Renal pelvis (tissue), 1 donor: ENCODE measurements at regions not wholly inside any gene's neighbourhood (a gene's known extent, or its start where the extent isn't known, plus 50 kb on each side); places are given as distances from the start of the nearest gene placed in this dataset.

ENCODE experiments used
- DNase-seq: peaks from one replicate; pipeline ENCODE4 v3.0.0-alpha.2; 2013

DNA sequence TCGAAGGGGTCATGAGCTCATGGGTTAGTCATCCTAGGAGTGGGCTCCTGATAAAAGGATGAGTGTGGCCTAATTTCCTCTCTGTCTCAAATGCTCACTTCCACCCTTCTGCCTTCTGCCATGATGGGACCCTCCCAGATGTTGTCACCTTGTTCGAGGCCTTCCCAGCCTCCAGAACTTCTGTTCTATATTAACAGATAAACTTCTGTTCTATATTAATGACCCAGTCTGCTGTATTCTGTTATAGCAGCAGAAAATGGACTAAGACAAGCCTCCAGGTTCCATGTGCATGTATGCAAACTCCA lies 583.2 kb downstream of the GLRX3 start:
- no peak for DNase-seq

DNA sequence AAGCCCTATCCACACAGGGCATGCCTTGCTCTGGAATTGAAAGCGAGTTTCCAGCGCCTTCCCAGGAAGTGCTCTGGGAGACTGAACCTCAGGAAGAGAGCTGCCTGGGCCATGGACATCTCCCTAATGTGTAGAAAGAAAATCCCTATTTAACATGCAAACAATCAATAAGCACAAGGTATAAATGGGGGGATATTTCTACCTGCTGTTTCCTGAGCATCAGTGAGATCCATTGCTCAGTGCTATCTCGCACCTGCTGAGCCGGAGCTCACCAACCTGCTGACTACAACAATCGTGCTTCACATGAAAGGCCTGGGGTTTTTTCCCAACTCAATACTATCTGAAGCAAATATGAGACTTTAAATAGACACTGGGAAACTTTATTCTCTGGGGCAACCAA lies 584.0 kb downstream of the GLRX3 start:
- no peak for DNase-seq

DNA sequence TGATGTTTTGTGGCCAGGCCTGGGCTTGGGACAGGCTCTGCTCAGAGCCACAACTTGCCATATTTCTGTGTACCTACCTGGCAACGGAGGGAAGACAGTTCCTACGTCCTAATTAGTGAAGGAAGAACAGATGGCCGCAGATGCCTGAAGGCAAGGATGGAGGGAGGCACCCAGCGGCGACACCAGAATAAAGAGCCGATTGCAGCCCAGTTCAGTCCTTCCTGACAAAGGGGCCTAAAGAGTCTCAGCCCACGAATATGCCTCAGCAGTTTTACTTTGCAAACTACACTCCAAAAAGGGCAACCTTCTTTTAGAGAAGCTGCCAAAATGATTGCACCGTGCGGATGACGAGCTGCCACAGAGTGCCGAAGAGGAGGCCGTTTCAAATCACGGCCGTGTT lies 585.8 kb downstream of the GLRX3 start:
- DNase-seq: no peak

DNA sequence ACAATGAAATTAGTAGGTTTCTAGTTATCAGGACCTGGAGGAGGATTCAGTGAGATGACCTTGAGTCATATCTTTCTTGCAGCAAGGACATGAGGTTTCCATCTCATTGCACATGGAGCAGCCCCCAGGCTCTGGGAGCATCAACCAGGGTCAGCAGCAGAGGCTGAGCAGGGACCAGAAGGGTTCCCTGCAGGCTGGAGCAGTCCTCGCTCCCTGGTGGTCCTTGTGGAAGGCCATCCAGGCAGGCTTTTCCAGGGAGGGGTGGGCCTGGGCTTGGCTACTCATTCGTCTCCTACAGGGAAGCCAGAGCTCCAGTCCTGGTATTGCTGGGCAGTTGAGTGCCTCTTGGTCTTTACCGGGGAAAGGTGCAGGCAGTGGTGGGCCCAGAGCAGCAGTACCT lies 587.5 kb downstream of the GLRX3 start:
- DNase-seq: no peak

DNA sequence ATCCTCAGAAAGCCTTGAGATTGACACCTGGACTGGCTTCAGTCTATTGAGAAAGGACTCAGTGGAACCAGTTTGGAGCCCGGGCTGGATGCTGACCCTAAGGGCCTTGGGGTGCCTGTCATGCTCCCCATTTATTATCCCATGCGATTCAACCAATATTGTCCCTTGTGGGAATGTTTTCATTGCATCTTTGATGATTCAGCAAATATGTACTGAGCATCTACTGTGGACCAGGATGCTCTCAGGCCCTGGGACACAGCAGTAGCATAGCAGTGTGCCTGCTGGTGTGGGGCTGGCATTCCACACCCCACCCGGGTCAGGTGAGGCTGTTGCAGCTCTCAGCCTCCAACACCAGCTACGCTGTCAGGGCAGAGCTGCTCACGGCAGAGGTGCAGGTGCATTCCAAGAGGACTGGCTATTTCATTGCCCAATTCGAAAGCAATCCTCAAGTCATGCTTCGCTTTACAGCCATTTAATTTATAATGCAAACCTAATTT lies 586.0 kb downstream of the TCERG1L start:
- DNase-seq: no peak

DNA sequence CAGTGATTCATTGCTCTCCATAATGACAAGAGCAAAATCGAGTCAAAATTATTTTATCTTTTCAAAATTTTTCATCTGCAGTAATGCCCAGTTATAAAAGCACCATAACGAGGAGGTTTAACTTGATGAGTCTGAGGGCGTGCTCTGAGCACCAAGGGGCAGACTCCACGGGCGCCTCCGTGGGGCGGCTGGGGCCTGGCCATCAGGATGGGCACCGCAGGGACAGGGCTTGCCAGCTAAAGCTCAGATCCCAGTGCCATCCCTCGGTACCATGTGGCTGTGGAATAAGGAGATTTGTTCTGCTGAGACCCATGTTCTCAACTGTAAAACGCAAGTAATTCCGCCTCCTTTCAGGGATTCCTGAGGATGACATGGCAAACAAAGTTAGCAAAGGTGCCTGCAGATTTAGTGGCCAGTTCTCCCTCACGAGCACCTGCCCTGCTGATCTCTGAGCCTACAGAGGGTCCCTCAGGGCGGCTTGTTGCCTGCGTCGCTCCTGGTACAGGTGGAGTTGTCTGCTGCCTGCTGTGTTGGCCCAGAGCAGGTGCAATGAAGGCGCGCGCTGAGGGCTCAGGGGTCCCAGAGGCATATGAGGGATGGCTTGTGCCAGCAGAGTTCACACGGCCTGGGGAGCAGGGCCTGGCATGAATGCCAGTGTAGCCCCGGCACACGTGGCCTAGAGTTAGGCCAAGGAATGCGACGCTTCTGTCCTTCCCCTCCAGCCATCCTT lies 584.4 kb downstream of the TCERG1L start:
- DNase-seq: no peak

DNA sequence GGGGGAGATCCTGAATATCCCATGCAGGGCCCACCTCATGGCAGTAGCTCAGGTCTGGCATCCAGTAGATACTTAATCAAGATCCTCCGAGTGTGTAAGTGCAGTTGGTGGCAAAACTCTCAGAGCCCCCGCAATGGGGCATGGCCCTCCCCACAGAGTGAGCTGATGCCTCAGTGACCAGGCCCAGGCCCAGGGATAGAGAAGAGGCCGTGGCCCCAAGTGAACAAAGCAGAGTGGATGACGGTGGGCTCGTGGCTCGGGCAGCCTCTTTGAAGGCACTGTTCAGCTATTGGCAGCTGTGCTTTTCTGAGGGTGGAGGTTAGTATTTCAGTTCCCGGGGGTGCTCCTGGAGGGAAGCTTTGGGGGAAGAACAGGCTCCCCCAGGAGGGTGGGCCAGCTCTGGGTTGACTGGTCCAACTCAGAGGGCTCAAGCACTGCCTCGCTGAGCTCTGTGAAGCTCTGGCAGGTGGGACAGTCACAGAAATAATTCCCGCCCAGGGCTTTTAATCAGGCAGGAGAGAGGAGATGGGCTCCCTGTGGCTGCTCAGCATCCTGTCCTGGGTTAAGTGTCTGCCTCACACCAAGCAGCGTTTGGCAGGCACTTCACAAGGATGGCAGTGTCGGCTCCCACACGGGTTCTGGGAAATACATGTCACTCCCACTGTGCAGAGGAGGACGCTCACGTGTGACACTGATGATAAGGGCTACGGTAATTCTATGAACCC lies 583.6 kb downstream of the TCERG1L start:
- DNase-seq: no peak

DNA sequence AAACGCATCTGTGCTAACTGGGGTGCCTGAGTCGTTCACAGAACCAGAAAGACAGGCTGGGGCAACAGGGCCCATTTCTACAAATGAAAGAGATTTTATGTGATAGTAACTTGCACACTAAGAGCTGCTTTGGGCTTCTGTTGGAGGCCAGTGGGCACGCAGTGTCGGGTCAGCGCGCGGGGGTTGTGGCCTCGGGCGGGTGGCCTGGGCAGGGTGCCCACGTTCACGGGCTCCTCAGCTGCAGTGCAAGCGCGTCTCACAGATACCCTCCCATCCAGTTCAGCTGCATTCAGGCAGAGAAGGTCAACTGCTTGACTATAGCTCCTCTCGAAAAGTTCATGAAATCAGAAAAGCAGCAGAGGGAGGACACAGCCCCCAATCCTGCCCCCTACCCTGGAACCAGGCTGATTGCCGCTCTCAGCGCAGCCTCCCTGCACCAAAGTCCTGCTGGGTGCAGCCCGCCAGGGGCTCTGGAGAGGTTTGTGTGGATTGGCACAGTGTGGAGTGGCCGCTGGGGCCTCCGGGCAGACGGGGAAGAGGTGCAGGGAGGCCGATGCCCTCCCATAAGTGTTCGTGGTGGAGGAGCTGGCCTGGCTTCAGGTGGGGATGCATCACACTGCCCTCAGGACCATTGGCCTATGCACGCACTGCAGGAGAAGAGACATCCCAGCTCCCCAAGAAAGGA lies 582.8 kb downstream of the TCERG1L start:
- no peak for DNase-seq

DNA sequence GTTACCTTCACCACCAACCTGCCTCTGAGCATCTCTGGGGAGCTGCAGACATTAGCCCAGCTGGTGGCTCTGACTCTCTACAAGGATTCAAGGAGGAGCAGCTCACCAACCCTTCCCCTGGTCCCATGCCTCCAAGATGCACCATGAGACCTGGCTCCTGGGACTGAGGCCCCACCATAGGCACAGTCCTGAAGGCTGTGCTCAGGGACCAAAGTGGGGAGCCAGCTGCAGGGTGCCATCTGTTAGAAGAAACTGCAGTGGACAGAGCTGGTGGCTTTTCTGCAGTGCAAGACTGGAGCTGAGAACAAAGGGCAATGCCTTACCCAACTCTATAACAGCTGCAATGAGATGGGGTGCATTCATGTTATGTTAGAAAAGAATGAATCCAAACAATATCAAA lies 581.6 kb downstream of the TCERG1L start:
- DNase-seq: no peak

DNA sequence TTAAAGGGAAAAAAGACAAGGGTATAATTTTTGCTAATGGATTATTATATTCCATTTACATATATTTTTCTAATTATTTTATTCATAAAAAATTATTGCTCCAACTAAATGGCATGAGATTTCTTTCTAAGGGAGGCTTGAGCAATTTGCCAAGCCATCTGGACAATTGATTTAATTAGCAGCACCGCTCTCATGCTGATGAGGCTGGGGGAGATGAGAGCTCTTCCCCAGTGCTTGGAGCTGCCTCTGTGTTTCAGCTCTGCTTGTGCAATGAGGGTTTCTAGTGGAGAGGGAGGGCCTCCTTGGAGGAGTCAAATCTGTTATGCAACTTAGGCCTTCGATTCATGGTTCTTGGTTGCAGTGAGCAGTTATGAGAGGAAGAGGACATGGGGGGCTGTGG lies 574.3 kb downstream of the TCERG1L start:
- no peak for DNase-seq

DNA sequence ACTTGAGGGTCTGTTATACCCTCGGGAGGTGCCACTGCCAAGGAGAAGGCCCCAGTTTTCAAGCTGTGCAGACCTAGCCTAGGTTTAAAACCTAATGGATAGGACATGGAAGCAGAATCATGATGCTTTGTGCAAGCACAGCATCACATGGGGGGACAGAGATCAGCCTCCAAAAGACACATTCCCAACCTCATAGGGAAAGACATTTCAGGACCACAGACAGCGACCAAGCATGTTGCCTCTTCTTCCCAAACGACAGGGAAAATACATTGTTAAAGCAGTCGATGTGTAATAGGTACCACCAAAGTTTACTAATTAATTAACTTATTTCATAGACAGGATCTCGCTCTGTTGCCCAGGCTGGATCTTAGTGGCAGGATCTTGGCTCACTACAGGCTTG lies 573.9 kb downstream of the TCERG1L start:
- DNase-seq: peak; percentile 83

DNA sequence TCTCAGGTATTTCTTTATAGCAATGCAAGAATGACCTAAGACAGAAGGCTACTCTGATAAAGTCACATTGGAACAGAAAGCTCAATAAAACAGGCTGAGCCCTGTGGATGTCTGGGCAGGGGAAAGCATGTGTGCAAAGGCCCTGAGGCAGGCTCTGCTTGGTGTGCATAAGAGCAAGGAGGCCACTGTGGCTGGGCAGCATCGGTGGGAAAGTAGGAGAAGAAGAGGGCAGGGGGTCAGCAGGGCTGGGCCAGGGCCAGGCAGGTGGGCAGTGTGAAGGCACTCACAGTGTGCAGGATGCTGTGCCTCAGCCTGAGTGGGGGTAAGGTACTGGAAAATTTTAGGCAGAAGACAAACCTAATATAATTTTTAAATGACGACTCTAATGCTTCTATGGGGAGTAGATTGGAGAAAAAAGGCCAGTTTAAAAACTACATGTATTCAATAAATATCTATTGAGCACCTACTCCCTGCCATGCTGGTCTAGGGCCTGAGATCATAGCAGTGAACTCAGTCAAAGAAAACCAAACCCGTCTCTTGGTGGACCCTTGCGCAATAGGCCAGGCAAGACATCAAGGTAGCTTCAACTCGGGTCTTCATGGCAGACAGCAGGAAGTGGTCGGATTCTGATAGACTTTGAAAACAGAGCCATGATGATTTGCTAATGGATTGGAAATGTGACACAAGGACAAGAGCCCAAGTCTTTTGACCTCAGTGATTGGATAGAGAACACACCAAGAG lies 572.3 kb downstream of the TCERG1L start:
- DNase-seq: no peak

DNA sequence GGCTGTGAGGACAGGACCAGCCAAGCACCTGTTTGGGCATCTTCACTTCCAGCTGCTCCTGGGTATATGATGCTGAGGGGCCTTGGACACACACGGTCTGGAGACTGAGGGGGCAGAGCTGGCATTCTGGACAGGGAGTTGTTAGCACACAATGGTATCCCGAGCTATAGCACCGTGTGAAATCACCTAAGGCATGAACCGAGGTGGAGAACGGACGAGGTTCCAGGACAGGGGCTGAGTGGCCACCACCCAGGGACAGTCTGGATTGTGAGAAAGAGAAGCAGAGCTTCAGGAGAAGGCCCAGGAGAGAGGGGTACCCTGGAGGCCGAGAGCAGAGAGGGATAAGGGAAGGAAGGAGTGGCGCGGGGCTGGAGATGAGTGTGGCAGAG lies 571.8 kb downstream of the TCERG1L start:
- DNase-seq: no peak

DNA sequence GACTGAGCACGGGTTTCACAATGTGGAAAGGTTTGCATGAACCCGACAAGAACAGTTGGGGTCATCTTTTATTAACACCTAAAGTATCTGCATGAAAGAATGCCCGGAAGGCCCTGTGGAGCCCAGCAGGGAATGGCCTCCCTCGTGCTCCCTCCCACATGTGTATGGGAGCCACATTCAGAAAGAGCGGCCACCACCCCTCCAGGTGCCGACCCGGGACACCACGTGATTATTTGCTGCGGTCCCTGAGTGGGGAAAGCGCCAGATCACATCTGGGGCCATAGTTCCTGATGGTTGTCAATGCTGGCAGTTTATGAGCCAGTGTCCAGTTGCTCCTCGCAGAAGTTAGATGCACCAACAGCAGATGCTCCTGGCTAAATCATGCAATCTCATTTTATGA lies 571.4 kb downstream of the TCERG1L start:
- no peak for DNase-seq

DNA sequence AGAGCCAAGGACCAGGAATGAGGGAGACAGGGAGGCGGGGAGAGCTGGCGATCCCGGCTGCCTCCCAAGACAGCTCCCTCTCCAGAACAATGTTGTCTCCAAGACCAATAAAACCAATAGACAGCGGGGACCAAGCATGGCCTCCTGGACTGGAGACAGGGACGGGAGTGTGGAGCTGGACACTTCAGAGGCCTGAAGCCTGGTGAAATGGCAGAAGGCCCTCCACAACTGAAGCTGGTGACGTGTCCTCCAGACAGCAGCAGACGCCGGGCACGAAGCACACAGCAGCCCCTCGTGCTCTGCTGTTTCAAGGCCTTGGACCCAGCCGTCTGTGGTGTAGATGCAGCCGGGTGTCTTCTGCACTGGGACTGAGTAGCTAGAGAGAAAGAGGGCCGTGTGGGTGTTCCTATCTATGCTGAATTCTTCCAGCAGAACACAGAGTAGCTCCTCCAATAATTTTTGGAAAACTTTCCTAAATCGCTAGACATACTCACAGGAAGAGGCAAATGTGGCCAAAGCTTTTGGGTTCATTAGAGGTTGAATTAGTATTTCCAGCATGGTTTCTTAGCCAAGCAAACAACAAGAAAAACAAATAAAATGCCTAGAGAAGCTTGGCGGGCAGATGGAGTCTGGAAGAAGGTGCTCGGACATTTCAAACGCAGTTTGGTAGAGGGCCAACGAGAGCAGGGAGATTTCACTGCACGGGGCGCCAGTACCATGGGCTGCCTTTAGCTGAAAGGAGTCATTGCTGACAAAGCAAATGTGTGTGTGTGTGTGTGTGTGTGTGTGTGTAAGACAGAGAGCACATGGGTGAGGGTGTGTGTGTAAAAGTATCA lies 570.4 kb downstream of the TCERG1L start:
- no peak for DNase-seq

DNA sequence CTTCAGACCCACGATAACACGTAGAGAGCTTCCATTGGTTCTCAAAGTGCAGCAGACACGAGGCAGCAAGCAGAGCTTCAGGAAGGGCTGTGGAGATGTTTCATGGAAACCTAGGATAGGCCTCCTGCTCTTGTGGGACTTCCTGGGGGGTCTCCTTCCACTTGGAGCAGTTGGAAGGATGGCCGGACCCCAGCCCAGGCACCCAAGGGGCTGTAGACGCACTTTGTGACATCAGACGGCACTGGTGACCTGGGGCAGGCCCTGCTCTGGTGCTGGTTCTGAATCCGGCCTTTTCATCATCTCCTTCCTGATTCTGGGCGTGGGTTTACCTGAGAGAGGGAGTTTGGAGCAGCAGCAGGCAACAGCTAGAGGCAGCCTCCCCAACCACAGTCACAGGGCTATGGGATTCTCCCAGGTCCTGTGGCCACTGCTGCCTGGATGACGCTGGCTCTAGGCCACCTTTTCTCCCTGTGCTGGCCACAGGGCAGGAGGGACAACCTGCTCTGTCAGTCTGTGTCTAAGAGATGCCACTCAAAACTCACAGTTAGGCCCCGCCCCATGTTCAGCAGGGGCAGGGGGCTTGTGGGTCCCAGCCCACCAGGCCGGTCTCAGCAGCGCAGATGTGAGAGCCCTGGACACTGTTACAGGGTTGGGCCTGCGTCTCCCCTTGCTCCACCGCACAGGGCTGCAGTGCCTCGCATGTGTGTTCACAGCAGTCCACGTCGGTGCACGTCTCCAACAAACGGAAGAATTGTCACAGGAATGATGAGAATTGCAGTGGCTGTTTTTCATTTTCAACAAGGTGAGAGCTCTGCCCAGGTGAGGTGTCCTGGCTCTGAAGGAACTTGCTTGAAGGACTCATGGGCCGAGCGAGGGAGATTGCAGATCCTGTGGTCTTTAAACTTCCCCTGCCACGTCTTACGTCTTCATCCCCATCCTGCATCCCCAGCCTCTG lies 569.3 kb downstream of the TCERG1L start:
- DNase-seq: no peak

DNA sequence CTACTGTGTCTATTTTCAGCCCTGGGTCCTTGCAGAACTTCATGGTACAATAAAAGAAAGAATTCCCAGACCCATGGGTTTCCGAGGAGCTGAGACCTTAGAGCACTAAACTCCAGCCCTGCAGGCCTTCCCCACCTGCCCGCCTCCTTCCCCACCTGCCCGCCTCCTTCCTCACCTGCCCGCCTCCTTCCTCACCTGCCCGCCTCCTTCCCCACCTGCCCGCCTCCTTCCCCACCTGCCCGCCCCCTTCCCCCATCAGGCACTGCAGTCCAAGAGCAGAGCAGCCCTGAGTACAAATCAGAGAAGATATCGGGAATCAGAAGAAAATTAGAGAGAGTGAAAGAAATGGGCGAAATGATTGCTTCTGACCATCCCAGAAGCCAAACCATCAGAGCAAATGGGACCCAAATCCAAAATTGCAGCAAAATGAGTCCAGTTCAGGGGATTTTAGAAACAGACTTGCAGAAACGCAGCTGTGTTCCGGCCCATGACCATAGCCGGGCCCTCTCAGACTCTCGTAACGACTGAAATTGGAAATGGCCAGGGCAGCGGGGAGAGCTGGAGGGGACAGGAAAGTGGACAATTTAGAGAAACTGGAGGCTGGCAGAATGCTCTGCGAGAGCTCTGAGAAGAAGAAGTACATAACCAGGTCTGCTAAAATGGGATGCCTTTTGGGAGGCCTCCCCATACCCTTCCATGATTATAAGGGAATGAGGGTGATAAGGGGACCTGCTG lies 568.4 kb downstream of the TCERG1L start:
- no peak for DNase-seq

DNA sequence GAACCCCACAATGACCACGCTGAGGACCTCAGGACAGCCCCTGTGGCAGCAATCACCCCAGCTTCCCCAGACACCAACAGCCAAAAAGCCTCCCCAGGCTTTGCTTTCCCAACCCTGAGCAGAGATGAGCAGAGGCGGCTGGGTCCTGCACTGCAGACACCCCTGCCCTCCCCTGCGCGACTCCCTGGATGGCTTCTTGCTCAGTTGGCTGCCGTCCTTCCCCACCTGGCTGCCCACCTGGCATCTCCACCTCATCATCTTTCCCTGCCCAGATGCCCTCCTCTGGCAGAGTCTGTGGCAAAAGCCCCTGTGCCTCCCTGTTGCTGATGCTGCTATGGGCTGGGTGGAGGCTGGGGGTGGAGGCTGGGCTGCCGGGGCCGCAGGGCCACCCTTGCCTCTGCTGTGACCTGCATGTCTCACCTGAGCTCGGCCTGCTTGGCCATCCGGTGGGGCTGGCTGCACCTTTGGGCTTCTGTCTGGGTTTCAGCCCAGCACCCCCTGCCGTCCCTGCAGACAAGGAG lies 567.7 kb downstream of the TCERG1L start:
- no peak for DNase-seq

DNA sequence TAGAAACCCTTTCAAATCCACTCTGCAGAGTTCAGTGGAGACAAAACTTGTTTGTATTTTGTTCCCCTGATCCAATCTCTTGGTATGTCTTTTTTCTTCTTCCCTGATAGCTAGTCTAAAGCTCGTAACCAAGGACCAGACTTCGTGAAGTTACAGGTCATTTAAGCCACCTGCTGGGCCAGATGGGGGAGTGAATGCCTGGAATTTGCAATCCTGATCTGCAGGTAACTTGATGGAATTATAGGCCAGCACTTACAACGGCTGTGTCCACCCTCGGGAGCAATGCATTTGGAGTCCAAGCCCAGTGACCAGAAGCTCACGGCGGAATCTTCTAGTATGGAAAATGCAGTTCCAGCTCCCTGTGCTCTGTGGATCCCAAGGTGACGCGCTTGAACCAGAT lies 566.9 kb downstream of the TCERG1L start:
- DNase-seq: no peak
